Stimulated activated CD8-positive, alpha-beta memory T cell treated with anti-CD3 and anti-CD28 coated beads, Interleukin-2, amount 100 ng/mL, for 48 hours (primary cell): ENCODE measurements at regions not wholly inside any gene's neighbourhood (a gene's known extent, or its start where the extent isn't known, plus 50 kb on each side); places are given as distances from the start of the nearest gene placed in this dataset.
"Not testable (repeated sequence)": the region's sequence is repeated elsewhere in the genome, so short reads cannot be mapped to it uniquely, and the experiment has no call there.

Experiments
- DNase-seq, 2 donors: peaks; one replicate each; pipeline ENCODE4 v3.0.0-alpha.2; 2020; ENCODE audit warnings: low read depth in 2 of 2

GRCh38 chr12:90829044-90829443 is 125.9 kb downstream of the CCER1 start:
- DNase-seq: no peak

- DNase-seq: no peak
These were observed 126.4 kb downstream of the CCER1 start for GRCh38 chr12:90828621-90829020.

- DNase-seq: no peak
These were observed 127.4 kb downstream of the CCER1 start for GRCh38 chr12:90827567-90827966.

- DNase-seq: no peak
These were observed 128.9 kb downstream of the CCER1 start for GRCh38 chr12:90826036-90826435.

- no peak for DNase-seq
These were observed 131.1 kb downstream of the CCER1 start for GRCh38 chr12:90823859-90824258.

GRCh38 chr12:90819709-90820108 is 135.3 kb downstream of the CCER1 start:
- DNase-seq: no peak

- DNase-seq: no peak
These were observed 138.5 kb downstream of the CCER1 start for GRCh38 chr12:90816353-90817089.

GRCh38 chr12:90809940-90810339 is 145.0 kb downstream of the CCER1 start:
- no peak for DNase-seq

- DNase-seq: no peak
These were observed 146.4 kb downstream of the CCER1 start for GRCh38 chr12:90808568-90808967.

- DNase-seq: no peak
These were observed 152.2 kb downstream of the CCER1 start for GRCh38 chr12:90802727-90803126.

- no peak for DNase-seq
These were observed 153.2 kb downstream of the CCER1 start for GRCh38 chr12:90801776-90802175.

GRCh38 chr12:90794212-90794611 is 160.8 kb downstream of the CCER1 start:
- no peak for DNase-seq

GRCh38 chr12:90792718-90793117 is 162.3 kb downstream of the CCER1 start:
- DNase-seq: not testable (repeated sequence)

- DNase-seq: no peak
These were observed 163.5 kb downstream of the CCER1 start for GRCh38 chr12:90791445-90791844.

- DNase-seq: no peak
These were observed 164.2 kb downstream of the CCER1 start for GRCh38 chr12:90790747-90791146.

GRCh38 chr12:90773491-90773890 is 181.5 kb downstream of the CCER1 start:
- DNase-seq: no peak

GRCh38 chr12:90770861-90771260 is 184.1 kb downstream of the CCER1 start:
- no peak for DNase-seq

- no peak for DNase-seq
These were observed 197.0 kb downstream of the CCER1 start for GRCh38 chr12:90757957-90758356.

GRCh38 chr12:90745211-90745610 is 209.8 kb downstream of the CCER1 start:
- DNase-seq: no peak

- DNase-seq: no peak
These were observed 213.4 kb downstream of the CCER1 start for GRCh38 chr12:90741611-90742010.

- DNase-seq: no peak
These were observed 225.2 kb downstream of the CCER1 start for GRCh38 chr12:90729736-90730135.

GRCh38 chr12:90712671-90713070 is 242.3 kb downstream of the CCER1 start:
- DNase-seq: no peak

GRCh38 chr12:90710711-90711110 is 244.3 kb downstream of the CCER1 start:
- no peak for DNase-seq

- no peak for DNase-seq
These were observed 248.9 kb downstream of the CCER1 start for GRCh38 chr12:90706036-90706435.
